A673 (cell line): ENCODE measurements at regions not wholly inside any gene's neighbourhood (a gene's known extent, or its start where the extent isn't known, plus 50 kb on each side); places are given as distances from the start of the nearest gene placed in this dataset.

ENCODE experiments used
- BruUV-seq: library from RNA; stranded (reverse); fragments of 400-500 nt; replicated peaks from 2 replicates; lab custom pipeline; 2021; lab: Mats Ljungman, UMichigan
- CTCF ChIA-PET: fragments of 300-600 bp; sonication (Branson Sonifier 250); formaldehyde crosslinking; loops from one replicate; lab custom pipeline; 2022; ENCODE audit warnings: antibody characterized with exemption; lab: Charles Lee
- POLR2A ChIA-PET: fragments of 300-600 bp; sonication (Branson Sonifier 250); formaldehyde crosslinking; loops from one replicate; lab custom pipeline; 2022; ENCODE audit warnings: antibody characterized with exemption; ENCODE audit not compliant: low non-redundant PET; lab: Charles Lee
- DNase-seq: peaks from one replicate; pipeline ENCODE4 v3.0.0-alpha.2; 2015; ENCODE audit warnings: low spot score
- H3K27ac ChIP-seq: fragments of 200-600 bp; sonication (generic); 2 replicates; pipeline ENCODE4 v1.5.1; 2016; ENCODE audit warnings: mixed run types, low read depth, mild to moderate bottlenecking, mixed read lengths, antibody characterized with exemption, low read length; ENCODE audit not compliant: poor library complexity, severe bottlenecking
- H3K27me3 ChIP-seq: fragments of 200-600 bp; sonication (generic); replicated peaks from 2 replicates; pipeline ENCODE4 v1.6.1; 2017; ENCODE audit warnings: mixed run types, low read depth, mild to moderate bottlenecking, mixed read lengths, antibody characterized with exemption, low read length; ENCODE audit not compliant: insufficient read depth, poor library complexity
- H3K36me3 ChIP-seq: fragments of 200-600 bp; sonication (generic); 2 replicates; pipeline ENCODE4 v1.6.1; 2016; ENCODE audit warnings: mixed run types, mild to moderate bottlenecking, mixed read lengths, antibody characterized with exemption, low read length; ENCODE audit not compliant: insufficient read depth, poor library complexity, severe bottlenecking
- H3K4me1 ChIP-seq: fragments of 200-600 bp; sonication (generic); 2 replicates; pipeline ENCODE4 v1.6.1; 2017; ENCODE audit warnings: mixed run types, mild to moderate bottlenecking, mixed read lengths, antibody characterized with exemption, low read length; ENCODE audit not compliant: insufficient read depth, poor library complexity, severe bottlenecking
- H3K4me3 ChIP-seq: fragments of 200-600 bp; sonication (generic); 2 replicates; pipeline ENCODE4 v1.5.1; 2016; ENCODE audit warnings: low read depth, mixed run types, mild to moderate bottlenecking, mixed read lengths, low read length; ENCODE audit not compliant: poor library complexity, severe bottlenecking
- H3K9me3 ChIP-seq: fragments of 200-600 bp; sonication (generic); 2 replicates; pipeline ENCODE4 v1.6.1; 2016; ENCODE audit warnings: mixed run types, low read depth, mild to moderate bottlenecking, mixed read lengths, antibody characterized with exemption, low read length; ENCODE audit not compliant: poor library complexity, severe bottlenecking
- CTCF ChIP-seq: fragments of 300-800, 200-600 bp; sonication (generic); conservative IDR thresholded peaks from 2 replicates; pipeline ENCODE4 v1.5.1; 2017; ENCODE audit warnings: low read depth, mild to moderate bottlenecking, antibody characterized with exemption, low read length, moderate library complexity, mixed read lengths
- EZH2 ChIP-seq: fragments of 200-600 bp; sonication (generic); IDR thresholded peaks from 2 replicates; pipeline ENCODE4 v1.6.1; 2017; ENCODE audit warnings: borderline replicate concordance, low read depth, mild to moderate bottlenecking, mixed read lengths, antibody characterized with exemption, low read length; ENCODE audit not compliant: poor library complexity, severe bottlenecking
- intact Hi-C: fragments of 100-400 bp; cut with micrococcal nuclease; formaldehyde crosslinking; loops from one replicate; pipeline ENCODE4 v1.10.0; 2022; ENCODE audit not compliant: unreplicated experiment

GRCh38 chr3:80470433-80470832 is 702.6 kb upstream of the ROBO1 start:
- no TSS peak for BruUV-seq
- POLR2A ChIA-PET, result no interaction called here
- H3K4me1 ChIP-seq, result no peaks in the 10 kb centered on the region

GRCh38 chr3:80465746-80466145 is 697.9 kb upstream of the ROBO1 start:
- DNase-seq, result no peak
- no peaks in the 10 kb centered on the region for H3K9me3 ChIP-seq
- no peaks in the 10 kb centered on the region for H3K27me3 ChIP-seq
- no TSS peak for BruUV-seq
- no peak overlapping the region for H3K4me3 ChIP-seq
- no peak overlapping the region for H3K27ac ChIP-seq
- H3K36me3 ChIP-seq, result no peaks in the 10 kb centered on the region
- TF ChIP-seq CTCF (no peak), EZH2 (no peak)
- CTCF ChIA-PET, result no interaction called here
- POLR2A ChIA-PET, result no interaction called here
- intact Hi-C loops, result no loop called here
- no peaks in the 10 kb centered on the region for H3K4me1 ChIP-seq

More at GRCh38 chr3:80470433-80470832, 702.6 kb upstream of the ROBO1 start:
- H3K36me3 ChIP-seq, result no peaks in the 10 kb centered on the region
- no peak for DNase-seq
- CTCF ChIA-PET, result no interaction called here
- TF ChIP-seq CTCF (no peak), EZH2 (no peak)
- H3K4me3 ChIP-seq, result no peak overlapping the region
- H3K27me3 ChIP-seq, result no peaks in the 10 kb centered on the region
- intact Hi-C loops, result no loop called here
- no peak overlapping the region for H3K27ac ChIP-seq
- no peaks in the 10 kb centered on the region for H3K9me3 ChIP-seq

GRCh38 chr3:80451393-80451792 is 683.6 kb upstream of the ROBO1 start:
- H3K4me1 ChIP-seq, result no peaks in the 10 kb centered on the region
- intact Hi-C loops, result no loop called here
- DNase-seq, result no peak
- BruUV-seq, result no TSS peak
- H3K4me3 ChIP-seq, result no peak overlapping the region
- no peak for TF ChIP-seq EZH2
- no peak for TF ChIP-seq CTCF
- ChIA-PET POLR2A (no interaction called here), CTCF (no interaction called here)
- H3K9me3 ChIP-seq, result no peaks in the 10 kb centered on the region
- no peak overlapping the region for H3K27ac ChIP-seq
- H3K36me3 ChIP-seq, result no peaks in the 10 kb centered on the region
- H3K27me3 ChIP-seq, result no peaks in the 10 kb centered on the region
